ENCODE measurements at regions not wholly inside any gene's neighbourhood (a gene's known extent, or its start where the extent isn't known, plus 50 kb on each side); places are given as distances from the start of the nearest gene placed in this dataset.

GRCh38 chr13:104943331-104943730, 1592.1 kb downstream of the EFNB2 start:
- TF ChIP-seq POLR2A (IDR thresholded peaks at IDR 0.05; ENCODE audit: low read depth, low read length) (no peak), POLR2AphosphoS5 (IDR thresholded peaks at IDR 0.05; ENCODE audit: low read depth, low read length) (no peak), SPI1 (IDR thresholded peaks at IDR 0.05; ENCODE audit: low read depth, low read length) (no peak), PAX5 (IDR thresholded peaks at IDR 0.05; ENCODE audit: insufficient read depth, low read length, severe bottlenecking) (no peak)

All from GM12891 (cell line).